H1 (cell line): ENCODE measurements at regions not wholly inside any gene's neighbourhood (a gene's known extent, or its start where the extent isn't known, plus 50 kb on each side); places are given as distances from the start of the nearest gene placed in this dataset.

Experiments used
- CBX8 ChIP-seq: fragments of 300-800, 300-1000 bp; sonication (generic); IDR thresholded peaks from 2 replicates; pipeline ENCODE4 v1.7.1; 2016; ENCODE audit warnings: low read depth, low read length, borderline replicate concordance
- CTBP2 ChIP-seq: IDR thresholded peaks from 2 replicates; pipeline ENCODE4 v1.7.0; 2011; ENCODE audit warnings: borderline replicate concordance, mild to moderate bottlenecking, moderate library complexity, mixed read lengths, low read length; ENCODE audit not compliant: insufficient read depth, insufficient read length
- KDM1A ChIP-seq: fragments of 200-600, 300-600 bp; sonication (generic); IDR thresholded peaks from 2 replicates; pipeline ENCODE4 v1.7.1; 2016; ENCODE audit warnings: mild to moderate bottlenecking, low read length, borderline replicate concordance
- NRF1 ChIP-seq: IDR thresholded peaks from 2 replicates; pipeline ENCODE4 v1.6.1; 2011; ENCODE audit warnings: mild to moderate bottlenecking, low read depth, low read length, improper control_type of control experiment
- POLR2A ChIP-seq, 2 experiments: IDR thresholded peaks; 1 replicate in 1 of 2; 2 replicates in 1 of 2; pipeline ENCODE4 v1.6.1; 2011; ENCODE audit warnings: low read depth in 2 of 2, low read length in 2 of 2, mild to moderate bottlenecking in 2 of 2; ENCODE audit errors: control extremely low read depth in 1 of 2
- POLR2AphosphoS5 ChIP-seq: IDR thresholded peaks from 2 replicates; pipeline ENCODE4 v1.6.1; 2011; ENCODE audit warnings: low read depth, low read length
- RXRA ChIP-seq: IDR thresholded peaks from 2 replicates; pipeline ENCODE4 v1.6.1; 2011; ENCODE audit warnings: low read depth, mild to moderate bottlenecking, low read length, moderate library complexity; ENCODE audit not compliant: insufficient read depth
- SP1 ChIP-seq: IDR thresholded peaks from 2 replicates; pipeline ENCODE4 v1.6.1; 2011; ENCODE audit warnings: low read depth, low read length
- TAF7 ChIP-seq: optimal IDR thresholded peaks from 2 replicates; pipeline ENCODE3; 2011; ENCODE audit warnings: low read depth, mild to moderate bottlenecking, inconsistent platforms, low read length, moderate library complexity, borderline replicate concordance

GRCh38 chr12:97681612-97682504 is 219.3 kb downstream of the RMST start (continued):
- TF ChIP-seq CTBP2: no peak
- TF ChIP-seq TAF7: no peak
- no peak for TF ChIP-seq POLR2A (IDR thresholded peaks at IDR 0.05; ENCODE audit: control extremely low read depth in 1 of 2, low read depth in 2 of 2, low read length in 2 of 2)
- TF ChIP-seq KDM1A: no peak
- no peak for TF ChIP-seq RXRA
- no peak for TF ChIP-seq NRF1
- no peak for TF ChIP-seq SP1
- no peak for TF ChIP-seq POLR2AphosphoS5
- no peak for TF ChIP-seq CBX8
